Heart left ventricle (tissue), 16 donors: ENCODE measurements at regions not wholly inside any gene's neighbourhood (a gene's known extent, or its start where the extent isn't known, plus 50 kb on each side); places are given as distances from the start of the nearest gene placed in this dataset.

Experiments used
- ATAC-seq, 4 donors: fragments of 200-7000 bp; cut with Tn5 transposase; one replicate each; pipeline ENCODE4 v1.9.1; 2020 to 2022; ENCODE audit warnings: moderate library complexity in 4 of 4, mild to moderate bottlenecking in 3 of 4, moderate number of reproducible peaks in 1 of 4
- DNase-seq, 5 donors: peaks; one replicate each; pipeline ENCODE4 v3.0.0-alpha.2; 2020
- H3K27ac ChIP-seq, 12 donors: fragments of 200-600 bp; sonication (generic) in 4 of 12; one replicate each; pipeline versions ENCODE4 v1.5.0 to v1.8.0; 2016 to 2022; ENCODE audit warnings: mild to moderate bottlenecking in 2 of 12
- H3K27me3 ChIP-seq, 9 donors: fragments of 200-600 bp; sonication (generic) in 2 of 9; one replicate each; pipeline versions ENCODE4 v1.5.1 to v1.8.0; 2016 to 2022; ENCODE audit warnings: mild to moderate bottlenecking in 3 of 9
- H3K36me3 ChIP-seq, 9 donors: fragments of 200-600 bp; sonication (generic) in 2 of 9; one replicate each; pipeline versions ENCODE4 v1.5.0 to v1.8.0; 2018 to 2022; ENCODE audit warnings: mild to moderate bottlenecking in 2 of 9
- H3K4me1 ChIP-seq, 12 donors: fragments of 200-600 bp; sonication (generic) in 4 of 12; one replicate each; pipeline versions ENCODE4 v1.5.0 to v1.8.0; 2016 to 2022; ENCODE audit warnings: mild to moderate bottlenecking in 3 of 12
- H3K4me3 ChIP-seq, 12 donors: fragments of 200-600 bp; sonication (generic) in 4 of 12; one replicate each; pipeline versions ENCODE4 v1.5.0 to v1.8.0; 2017 to 2022; ENCODE audit warnings: mild to moderate bottlenecking in 9 of 12, moderate library complexity in 4 of 12
- H3K9me3 ChIP-seq, 12 donors: fragments of 200-600 bp; sonication (generic) in 4 of 12; one replicate each; pipeline versions ENCODE4 v1.5.0 to v1.8.0; 2016 to 2022; ENCODE audit warnings: mild to moderate bottlenecking in 1 of 12
- CTCF ChIP-seq, 12 donors: fragments of 200-600 bp; sonication (generic) in 4 of 12; IDR thresholded peaks; one replicate each; pipeline versions ENCODE4 v1.5.0 to v1.8.0; 2018 to 2022; ENCODE audit warnings: antibody characterized with exemption in 12 of 12, mild to moderate bottlenecking in 5 of 12
- POLR2A ChIP-seq, 2 donors: fragments of 450-650 bp; IDR thresholded peaks; one replicate each; pipeline ENCODE4 v1.6.1; 2017; ENCODE audit warnings: antibody characterized with exemption in 2 of 2, mild to moderate bottlenecking in 2 of 2, moderate library complexity in 2 of 2
- WGBS, 4 donors: extraction: QIAGEN DNeasy Blood & Tissue Kit in 2 of 4; methylation state at CpG; one replicate each; pipeline versions ENCODE4 v1.1.5 to v1.1.7; 2013 to 2018; 5-methylcytosine and 5-hydroxymethylcytosine counted together
- intact Hi-C, 10 donors: fragments of 100-400 bp; cut with DNase I; formaldehyde crosslinking; loops; one replicate each; pipeline versions ENCODE4 v1.11.1 to v1.14.2; 2022
- donor health status: ischemic (EF 13 %, LVEDD 7.1; RV severe dilation, severe dysfunction).
- donor health status: healthy with polysubstance abuse.
- donor health status: DM: no; HTN: yes; CAD: no.
- donor health status: DM: no; HTN: no; CAD: no.
- donor health status: ischemic (EF 25% LVEDD 6.9; RV normal size, moderate dysfunction).
- donor health status: ischemic (EF 25% LVEDD 5.7; RV mildly dilated, moderate dysfunction).
- donor health status: healthy.
- donor health status: DM: yes; HTN: yes; CAD: no.
- donor health status: ischemic (EF 35%, LVEDD 5.7; RV mildly dilated, moderate dysfunction).
- donor health status: nonischemic (EF 11% LVEDD 7.7; RV severe dilation, severe dysfunction).
- donor health status: DM: yes; HTN: yes; CAD: no.
- donor health status: PGD.
- donor health status: ischemic (EF 29% LVEDD 5.4; RV normal size, mild dysfunction).
- donor health status: nonischemic (EF 23%, LVEDD 6.1; RV moderate dilation, normal function).

GRCh38 chr7:159201722-159202330 is 57.2 kb upstream of the VIPR2 start:
- 89 to 95% (median 92%) methylated on average over 15 to 16 of the region's 16 CpGs for WGBS, 4 donors
- TF ChIP-seq POLR2A (IDR thresholded peaks at IDR 0.05): no peak
- no peak for TF ChIP-seq CTCF (IDR thresholded peaks at IDR 0.05)
- intact Hi-C loops: no loop called here

GRCh38 chr7:159200421-159200820 is 55.8 kb upstream of the VIPR2 start:
- H3K4me1 ChIP-seq: peaks cover 0 to 29% (median 4%) of the 10 kb centered on the region in 12 donors
- H3K27me3 ChIP-seq: no peaks in the 10 kb centered on the region
- H3K36me3 ChIP-seq: no peaks in the 10 kb centered on the region
- H3K27ac ChIP-seq: no peak overlapping the region
- intact Hi-C loops: no loop called here
- no peak overlapping the region for H3K4me3 ChIP-seq
- DNase-seq (no peak), ATAC-seq (no peak)
- 82 to 87% (median 85%) methylated on average over 14 of the region's 14 CpGs for WGBS, 4 donors
- no peaks in the 10 kb centered on the region for H3K9me3 ChIP-seq
- TF ChIP-seq POLR2A (IDR thresholded peaks at IDR 0.05): no peak
- TF ChIP-seq CTCF (IDR thresholded peaks at IDR 0.05): no peak

More at GRCh38 chr7:159201722-159202330, 57.2 kb upstream of the VIPR2 start:
- H3K4me1 ChIP-seq: peaks cover 0 to 18% (median 3%) of the 10 kb centered on the region in 12 donors
- H3K36me3 ChIP-seq: no peaks in the 10 kb centered on the region
- no peak overlapping the region for H3K27ac ChIP-seq
- ATAC-seq (no peak), DNase-seq (no peak)
- H3K27me3 ChIP-seq: no peaks in the 10 kb centered on the region
- H3K4me3 ChIP-seq: no peak overlapping the region
- H3K9me3 ChIP-seq: no peaks in the 10 kb centered on the region

GRCh38 chr7:159198016-159198724 is 53.5 kb upstream of the VIPR2 start:
- ATAC-seq (no peak), DNase-seq (no peak)
- 91 to 93% (median 91%) methylated on average over 13 to 15 of the region's 15 CpGs for WGBS, 4 donors
- Histone ChIP-seq H3K27me3 (no peaks in the 10 kb centered on the region), H3K4me1 (peaks cover 0 to 29% (median 4%) of the 10 kb centered on the region in 12 donors), H3K27ac (peak overlapping the region in 1 of 12 donors; percentile 87), H3K9me3 (no peaks in the 10 kb centered on the region), H3K4me3 (peak overlapping the region in 1 of 12 donors; percentile 34), H3K36me3 (no peaks in the 10 kb centered on the region)
- no peak for TF ChIP-seq CTCF (IDR thresholded peaks at IDR 0.05)
- no peak for TF ChIP-seq POLR2A (IDR thresholded peaks at IDR 0.05)
- intact Hi-C loops: no loop called here
